ENCODE measurements at regions not wholly inside any gene's neighbourhood (a gene's known extent, or its start where the extent isn't known, plus 50 kb on each side); places are given as distances from the start of the nearest gene placed in this dataset.

GRCh38 chr10:105759669-105760068 lies 1118.6 kb downstream of the SORCS3 start:
- no peak for TF ChIP-seq CTCF (IDR thresholded peaks at IDR 0.05)
- no peak for TF ChIP-seq POLR2A (IDR thresholded peaks at IDR 0.05)

Data from adrenal gland (tissue), 5 donors.